Neuronal stem cell (in vitro differentiated cells): ENCODE measurements at regions not wholly inside any gene's neighbourhood (a gene's known extent, or its start where the extent isn't known, plus 50 kb on each side); places are given as distances from the start of the nearest gene placed in this dataset.

Experiments used
- DNase-seq: peaks from one replicate; pipeline ENCODE4 v3.0.0-alpha.2; 2013; ENCODE audit warnings: low spot score
- H2AFZ ChIP-seq: one replicate; pipeline ENCODE4 v1.6.1; 2013; ENCODE audit warnings: mild to moderate bottlenecking, low read length, inconsistent platforms
- H2AK5ac ChIP-seq: 2 replicates; pipeline ENCODE4 v1.6.1; 2013; ENCODE audit warnings: low read depth, mild to moderate bottlenecking, inconsistent platforms, low read length, moderate library complexity, mixed read lengths
- H2BK120ac ChIP-seq: 2 replicates; pipeline ENCODE4 v1.6.1; 2013; ENCODE audit warnings: low read depth, mild to moderate bottlenecking, inconsistent platforms, low read length, moderate library complexity, mixed read lengths
- H2BK12ac ChIP-seq: one replicate; pipeline ENCODE4 v1.6.1; 2013; ENCODE audit warnings: low read length, inconsistent platforms
- H2BK15ac ChIP-seq: 2 replicates; pipeline ENCODE4 v1.6.1; 2013; ENCODE audit warnings: mild to moderate bottlenecking, low read length, inconsistent platforms, mixed read lengths
- H2BK5ac ChIP-seq: one replicate; pipeline ENCODE4 v1.6.1; 2013; ENCODE audit warnings: inconsistent platforms, mild to moderate bottlenecking, low read length, moderate library complexity
- H3K14ac ChIP-seq: one replicate; pipeline ENCODE4 v1.6.1; 2013; ENCODE audit warnings: low read length, inconsistent platforms
- H3K18ac ChIP-seq: 2 replicates; pipeline ENCODE4 v1.6.1; 2013; ENCODE audit warnings: low read length, inconsistent platforms
- H3K23ac ChIP-seq: 2 replicates; pipeline ENCODE4 v1.6.1; 2013; ENCODE audit warnings: low read depth, mild to moderate bottlenecking, mixed read lengths, low read length, inconsistent platforms; ENCODE audit not compliant: poor library complexity
- H3K27ac ChIP-seq: replicated peaks from 3 replicates; pipeline ENCODE4 v1.5.1; 2013; ENCODE audit warnings: low read length, inconsistent platforms
- H3K27me3 ChIP-seq, 3 experiments: 2 replicates each; pipeline ENCODE4 v1.6.1; 2013; ENCODE audit warnings: low read length in 3 of 3, mild to moderate bottlenecking in 2 of 3, inconsistent platforms in 1 of 3, low read depth in 1 of 3, mixed read lengths in 1 of 3, moderate library complexity in 1 of 3; ENCODE audit not compliant: control insufficient read depth in 3 of 3, insufficient read depth in 3 of 3
- H3K36me3 ChIP-seq, 2 donors: replicated peaks in 1 of 2; 2 replicates each; pipeline ENCODE4 v1.6.1; 2013; ENCODE audit warnings: low read length in 2 of 2; ENCODE audit not compliant: control insufficient read depth in 2 of 2, insufficient read depth in 2 of 2
- H3K4ac ChIP-seq: 2 replicates; pipeline ENCODE4 v1.6.1; 2013; ENCODE audit warnings: inconsistent platforms, mild to moderate bottlenecking, low read length, moderate library complexity
- H3K4me1 ChIP-seq, 2 donors: 1 replicate in 1 of 2; 2 replicates in 1 of 2; pipeline ENCODE4 v1.6.1; 2013; ENCODE audit warnings: low read length in 2 of 2, low read depth in 1 of 2; ENCODE audit not compliant: control insufficient read depth in 2 of 2, insufficient read depth in 1 of 2
- H3K4me2 ChIP-seq: one replicate; pipeline ENCODE4 v1.6.1; 2013; ENCODE audit warnings: mild to moderate bottlenecking, low read length, inconsistent platforms; ENCODE audit not compliant: insufficient read depth, poor library complexity, severe bottlenecking
- H3K4me3 ChIP-seq, 2 donors: 2 replicates each; pipeline ENCODE4 v1.5.1; 2013; ENCODE audit warnings: low read length in 2 of 2, mild to moderate bottlenecking in 2 of 2, inconsistent platforms in 1 of 2, moderate library complexity in 1 of 2
- H3K79me1 ChIP-seq: one replicate; pipeline ENCODE4 v1.6.1; 2013; ENCODE audit warnings: low read depth, mild to moderate bottlenecking, inconsistent platforms, low read length, moderate library complexity
- H3K9ac ChIP-seq: one replicate; pipeline ENCODE4 v1.6.1; 2013; ENCODE audit warnings: mild to moderate bottlenecking, low read depth, low read length, inconsistent platforms; ENCODE audit not compliant: poor library complexity
- H3K9me3 ChIP-seq, 2 donors: replicated peaks in 1 of 2; 2 replicates each; pipeline versions ENCODE3 to v1.6.1; 2013; ENCODE audit warnings: low read length in 2 of 2, mild to moderate bottlenecking in 2 of 2, inconsistent platforms in 1 of 2, low read depth in 1 of 2, mixed read lengths in 1 of 2, moderate library complexity in 1 of 2; ENCODE audit not compliant: control insufficient read depth in 2 of 2, insufficient read depth in 1 of 2
- H4K8ac ChIP-seq: one replicate; pipeline ENCODE4 v1.6.1; 2013; ENCODE audit warnings: low read depth, mild to moderate bottlenecking, inconsistent platforms, low read length, moderate library complexity
- H4K91ac ChIP-seq: one replicate; pipeline ENCODE4 v1.6.1; 2013; ENCODE audit warnings: low read length, low read depth, mild to moderate bottlenecking, inconsistent platforms; ENCODE audit not compliant: poor library complexity
- whole genome bisulfite sequencing, 2 donors: extraction: QIAGEN DNeasy Blood & Tissue Kit; methylation state at CpG; one replicate each; pipeline ENCODE4 v1.1.7; 2013; ENCODE audit warnings: missing lambda C conversion rate in 2 of 2, mixed read lengths in 1 of 2; ENCODE audit not compliant: insufficient read length in 2 of 2, insufficient replicate concordance in 1 of 2; ENCODE audit errors: extremely low coverage in 2 of 2; 5-methylcytosine and 5-hydroxymethylcytosine counted together

- Histone ChIP-seq H3K14ac (no peak overlapping the region), H3K36me3 (no peaks in the 10 kb centered on the region), H3K23ac (no peak overlapping the region), H3K79me1 (no peaks in the 10 kb centered on the region), H3K4ac (no peak overlapping the region), H3K9ac (no peak overlapping the region), H4K8ac (no peak overlapping the region), H2BK15ac (peak overlapping the region; percentile 12), H4K91ac (no peak overlapping the region), H3K27ac (no peak overlapping the region), H2BK120ac (no peak overlapping the region), H2AFZ (no peak overlapping the region), H3K27me3 (no peaks in the 10 kb centered on the region), H2BK5ac (no peak overlapping the region), H2AK5ac (no peak overlapping the region), H3K4me1 (peaks cover 4 to 10% of the 10 kb centered on the region in 2 donors), H3K18ac (no peak overlapping the region), H3K4me2 (no peak overlapping the region), H3K4me3 (no peak overlapping the region), H3K9me3 (peaks cover 0 to 2% of the 10 kb centered on the region in 2 donors), H2BK12ac (no peak overlapping the region)
- no peak for DNase-seq
- no CpG with 5 or more reads among the region's 4 CpGs for WGBS, 2 donors
Measured at GRCh38 chr5:3999929-4000328, 404.3 kb downstream of the IRX1 start.

GRCh38 chr5:4001004-4001403, 405.4 kb downstream of the IRX1 start:
- no peak overlapping the region for H3K4me3 ChIP-seq
- H3K23ac ChIP-seq = no peak overlapping the region
- WGBS, 2 donors = no CpG with 5 or more reads among the region's 12 CpGs
- no peak overlapping the region for H3K14ac ChIP-seq
- no peak overlapping the region for H2BK12ac ChIP-seq
- H3K27ac ChIP-seq = no peak overlapping the region
- H3K36me3 ChIP-seq = no peaks in the 10 kb centered on the region
- no peak overlapping the region for H2AK5ac ChIP-seq
- no peaks in the 10 kb centered on the region for H3K79me1 ChIP-seq
- H3K9ac ChIP-seq = no peak overlapping the region
- H4K8ac ChIP-seq = no peak overlapping the region
- H2BK120ac ChIP-seq = no peak overlapping the region
- DNase-seq = no peak
- H2BK15ac ChIP-seq = no peak overlapping the region
- peaks cover 0 to 2% of the 10 kb centered on the region in 2 donors for H3K9me3 ChIP-seq
- no peak overlapping the region for H2AFZ ChIP-seq
- H3K4ac ChIP-seq = no peak overlapping the region
- no peak overlapping the region for H4K91ac ChIP-seq
- H2BK5ac ChIP-seq = no peak overlapping the region
- H3K18ac ChIP-seq = no peak overlapping the region
- no peak overlapping the region for H3K4me2 ChIP-seq
- H3K4me1 ChIP-seq = peaks cover 4 to 10% of the 10 kb centered on the region in 2 donors
- H3K27me3 ChIP-seq = no peaks in the 10 kb centered on the region

GRCh38 chr5:4001758-4002533, 406.3 kb downstream of the IRX1 start:
- Histone ChIP-seq H3K4ac (no peak overlapping the region), H4K8ac (no peak overlapping the region), H3K23ac (no peak overlapping the region), H3K9me3 (peaks cover 0 to 2% of the 10 kb centered on the region in 2 donors), H3K18ac (no peak overlapping the region), H3K4me2 (no peak overlapping the region), H3K14ac (no peak overlapping the region), H3K27me3 (no peaks in the 10 kb centered on the region), H2BK12ac (no peak overlapping the region), H3K4me1 (peaks cover 1 to 2% of the 10 kb centered on the region in 2 donors), H2BK15ac (no peak overlapping the region), H3K9ac (no peak overlapping the region), H4K91ac (no peak overlapping the region), H3K27ac (no peak overlapping the region), H2AK5ac (no peak overlapping the region), H2BK120ac (no peak overlapping the region), H3K79me1 (no peaks in the 10 kb centered on the region), H3K36me3 (no peaks in the 10 kb centered on the region), H2AFZ (no peak overlapping the region), H2BK5ac (no peak overlapping the region), H3K4me3 (no peak overlapping the region)
- no CpG with 5 or more reads among the region's 10 CpGs for WGBS, 2 donors
- no peak for DNase-seq

- Histone ChIP-seq H3K27me3 (no peaks in the 10 kb centered on the region), H3K9me3 (peaks cover 0 to 2% of the 10 kb centered on the region in 2 donors), H3K27ac (no peak overlapping the region), H2AFZ (no peak overlapping the region), H2BK5ac (no peak overlapping the region), H2BK12ac (no peak overlapping the region), H2BK15ac (no peak overlapping the region), H3K4me1 (peaks cover 0 to 2% of the 10 kb centered on the region in 2 donors), H2BK120ac (no peak overlapping the region), H3K4me3 (no peak overlapping the region), H2AK5ac (no peak overlapping the region), H3K36me3 (no peaks in the 10 kb centered on the region), H4K8ac (no peak overlapping the region), H4K91ac (no peak overlapping the region), H3K79me1 (no peaks in the 10 kb centered on the region), H3K9ac (no peak overlapping the region), H3K18ac (no peak overlapping the region), H3K4ac (no peak overlapping the region), H3K14ac (no peak overlapping the region), H3K23ac (no peak overlapping the region), H3K4me2 (no peak overlapping the region)
- no peak for DNase-seq
- no CpG with 5 or more reads among the region's 11 CpGs for WGBS, 2 donors
Measured at GRCh38 chr5:4005335-4005734, 409.7 kb downstream of the IRX1 start.
